Activated CD4-positive, alpha-beta T cell treated with anti-CD3 and anti-CD28 coated beads for 36 hours (primary cell): ENCODE measurements at regions not wholly inside any gene's neighbourhood (a gene's known extent, or its start where the extent isn't known, plus 50 kb on each side); places are given as distances from the start of the nearest gene placed in this dataset.

Source experiments
- ATAC-seq: fragments of 200-7000 bp; cut with Tn5 transposase; one replicate; pipeline ENCODE4 v1.10.0; 2021; ENCODE audit warnings: mild to moderate bottlenecking, moderate library complexity
- CTCF ChIA-PET: fragments of 350-600 bp; sonication (Branson Sonifier 250); formaldehyde crosslinking; loops from one replicate; lab custom pipeline; 2021; ENCODE audit warnings: antibody characterized with exemption; lab: Charles Lee
- POLR2A ChIA-PET: fragments of 350-600 bp; sonication (Branson Sonifier 250); formaldehyde crosslinking; loops from one replicate; lab custom pipeline; 2021; ENCODE audit warnings: antibody characterized with exemption, inconsistent platforms; lab: Charles Lee
- DNase-seq: peaks from one replicate; pipeline ENCODE4 v3.0.0-alpha.2; 2020
- H3K27ac Mint-ChIP-seq: one replicate; pipeline ENCODE4 v1.8.0; 2021; ENCODE audit warnings: mixed read lengths
- H3K27me3 Mint-ChIP-seq: one replicate; pipeline ENCODE4 v1.8.0; 2021; ENCODE audit warnings: mixed read lengths
- H3K36me3 Mint-ChIP-seq: one replicate; pipeline ENCODE4 v1.8.0; 2021; ENCODE audit warnings: low read depth, mixed read lengths
- H3K4me1 Mint-ChIP-seq: one replicate; pipeline ENCODE4 v1.8.0; 2021; ENCODE audit warnings: mixed read lengths
- H3K4me3 Mint-ChIP-seq: one replicate; pipeline ENCODE4 v1.8.0; 2021; ENCODE audit warnings: mild to moderate bottlenecking, moderate library complexity, mixed read lengths
- H3K9me3 Mint-ChIP-seq: one replicate; pipeline ENCODE4 v1.8.0; 2021; ENCODE audit warnings: low read depth, mixed read lengths
- intact Hi-C, 2 experiments: fragments of 100-400 bp; cut with DNase I in 1 of 2; cut with micrococcal nuclease in 1 of 2; formaldehyde crosslinking; loops; one replicate each; pipeline versions ENCODE4 v1.14.2 to v1.15.1; 2022 to 2024; cut with DNase I, micrococcal nuclease

DNA sequence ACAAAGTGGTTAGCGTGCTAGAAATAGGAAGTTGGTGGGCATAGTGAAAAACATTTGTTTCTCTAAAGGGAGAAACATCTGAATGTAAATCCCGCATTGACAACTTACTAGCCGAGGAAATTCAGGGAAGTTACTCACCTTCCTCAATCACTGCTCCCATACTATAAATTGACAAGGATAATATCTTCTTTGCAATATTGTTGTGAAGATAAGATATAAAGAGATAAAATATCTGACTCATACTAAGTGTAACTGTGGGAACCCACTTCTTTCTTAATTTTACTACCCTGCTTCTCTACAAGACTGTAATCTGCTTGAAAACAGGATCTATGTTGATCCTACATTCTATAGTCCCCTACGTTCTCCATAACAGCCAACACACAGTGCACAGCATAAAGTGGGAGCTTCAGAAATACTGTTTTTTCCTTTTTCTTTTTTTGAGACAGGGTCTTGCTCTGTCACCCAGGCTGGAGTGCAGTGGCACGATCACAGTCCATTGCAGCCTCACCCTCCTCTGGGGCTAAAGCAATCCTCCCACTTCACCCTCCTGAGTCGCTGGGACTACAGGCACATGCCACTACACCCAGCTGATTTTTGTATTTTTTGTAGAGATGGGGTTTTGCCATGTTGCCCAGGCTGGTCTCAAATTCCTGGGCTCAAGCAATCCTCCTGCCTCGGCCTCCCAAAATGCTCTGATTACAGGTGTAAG is 57.4 kb upstream of the C1orf21 start:
- ChIA-PET POLR2A (no interaction called here), CTCF (interaction anchor here (0.8 kb wide), 1 partner anchor 107 kb away, joined by 3 read pairs; no protein-coding TSS in a partner anchor)
- no peaks in the 10 kb centered on the region for H3K9me3 Mint-ChIP-seq
- no peaks in the 10 kb centered on the region for H3K36me3 Mint-ChIP-seq
- no peak for ATAC-seq
- no peak overlapping the region for H3K4me3 Mint-ChIP-seq
- H3K27ac Mint-ChIP-seq, result no peak overlapping the region
- no peaks in the 10 kb centered on the region for H3K4me1 Mint-ChIP-seq
- DNase-seq, result no peak
- H3K27me3 Mint-ChIP-seq, result peaks cover 3% of the 10 kb centered on the region
- intact Hi-C loops, result no loop called here

DNA sequence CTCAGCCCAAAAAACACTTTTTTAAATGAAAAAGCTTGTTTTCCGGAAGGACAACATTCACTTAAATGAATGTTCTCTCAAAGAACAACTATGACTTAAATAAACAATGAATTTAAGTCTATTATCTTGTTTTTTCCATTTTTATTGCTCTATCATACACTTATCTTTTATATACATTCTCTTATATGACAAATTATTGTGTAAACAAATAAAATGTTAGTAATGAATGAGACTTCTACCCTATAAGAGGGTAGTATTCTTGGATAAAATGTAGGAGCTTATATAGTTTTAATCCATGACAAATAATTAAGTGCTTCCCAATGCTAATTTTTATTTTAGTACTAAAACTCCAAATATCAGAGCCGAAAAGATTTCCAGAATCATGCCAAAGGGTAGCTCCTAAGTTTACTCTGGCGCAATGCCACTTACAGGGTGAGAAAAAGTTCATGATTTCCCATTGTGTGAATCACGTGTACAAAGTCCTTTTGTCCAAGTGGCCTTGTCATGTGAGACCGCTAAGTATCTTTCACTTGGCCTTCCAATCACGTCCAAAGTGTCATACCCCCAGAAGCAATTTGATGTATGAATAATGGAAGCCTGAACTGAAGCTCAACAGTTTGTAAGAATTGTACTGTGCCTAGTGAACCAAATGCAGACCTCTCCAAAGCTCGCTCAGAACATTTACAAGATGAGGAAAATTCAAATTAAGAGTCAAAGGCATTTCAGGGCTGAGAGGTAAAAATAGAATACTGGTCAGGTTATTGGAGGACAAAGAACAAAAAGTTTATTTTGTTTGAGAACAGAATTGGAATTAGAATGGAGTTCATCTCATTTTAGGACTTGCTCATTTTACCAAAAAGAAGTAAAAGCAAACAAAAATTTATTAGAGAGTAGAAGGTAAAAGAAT is 56.6 kb upstream of the C1orf21 start:
- Mint-ChIP-seq H3K4me3 (no peak overlapping the region), H3K27me3 (peaks cover 3% of the 10 kb centered on the region), H3K9me3 (no peaks in the 10 kb centered on the region), H3K36me3 (no peaks in the 10 kb centered on the region), H3K27ac (no peak overlapping the region), H3K4me1 (no peaks in the 10 kb centered on the region)
- DNase-seq (no peak), ATAC-seq (no peak)
- intact Hi-C loops, result no loop called here
- ChIA-PET POLR2A (no interaction called here), CTCF (interaction anchor here (0.8 kb wide), 1 partner anchor 108 kb away, joined by 3 read pairs; no protein-coding TSS in a partner anchor)

DNA sequence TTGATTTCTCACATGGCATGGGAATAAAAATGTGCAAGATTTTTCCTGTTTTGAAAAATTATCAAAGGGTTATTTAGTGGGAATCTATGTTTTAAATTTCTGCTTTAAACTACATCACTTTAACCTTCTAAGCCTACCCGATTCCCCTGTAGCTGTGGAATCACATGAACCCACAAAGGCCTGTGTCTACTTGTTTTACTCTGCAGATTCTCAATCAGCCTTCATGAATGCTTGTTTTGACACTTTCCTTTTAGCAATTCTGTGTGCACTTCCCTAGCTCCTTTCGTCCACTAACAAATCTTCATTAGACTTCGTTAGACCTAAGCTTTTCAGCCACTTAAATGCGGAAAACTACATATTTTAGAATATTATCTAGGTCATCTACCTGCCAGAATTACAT is 56.0 kb upstream of the C1orf21 start:
- CTCF ChIA-PET, result no interaction called here

More for the DNA sequence above, 56.0 kb upstream of the C1orf21 start:
- H3K27ac Mint-ChIP-seq, result no peak overlapping the region
- no peak overlapping the region for H3K4me3 Mint-ChIP-seq
- peaks cover 3% of the 10 kb centered on the region for H3K27me3 Mint-ChIP-seq
- POLR2A ChIA-PET, result no interaction called here
- ATAC-seq, result no peak
- H3K9me3 Mint-ChIP-seq, result no peaks in the 10 kb centered on the region
- intact Hi-C loops, result no loop called here
- no peak for DNase-seq
- no peaks in the 10 kb centered on the region for H3K4me1 Mint-ChIP-seq
- no peaks in the 10 kb centered on the region for H3K36me3 Mint-ChIP-seq
